HepG2 (cell line): ENCODE measurements at regions not wholly inside any gene's neighbourhood (a gene's known extent, or its start where the extent isn't known, plus 50 kb on each side); places are given as distances from the start of the nearest gene placed in this dataset.

Experiments used
- ATAC-seq: fragments of 200-7000 bp; cut with Tn5 transposase; 3 replicates; pipeline ENCODE4 v1.9.1; 2020; ENCODE audit warnings: mild to moderate bottlenecking, moderate library complexity
- BruUV-seq: library from RNA; stranded (reverse); fragments of 400-500 nt; replicated peaks from 2 replicates; lab custom pipeline; 2021; lab: Mats Ljungman, UMichigan
- CTCF ChIA-PET: fragments of 300-600 bp; formaldehyde crosslinking; extraction: SDS; loops from one replicate; lab custom pipeline; 2021; ENCODE audit warnings: low total read pairs, inconsistent platforms, low intra/inter-chr PET ratio; lab: Yijun Ruan, JAX
- POLR2A ChIA-PET: fragments of 350-600 bp; sonication (Branson Sonifier 250); formaldehyde crosslinking; loops from one replicate; lab custom pipeline; 2020; ENCODE audit warnings: antibody characterized with exemption, inconsistent platforms; lab: Yijun Ruan, JAX
- DNase-seq: peaks from one replicate; pipeline ENCODE4 v3.0.0-alpha.2; 2015; ENCODE audit warnings: low spot score
- FAIRE-seq: peaks from 3 replicates; lab custom pipeline; 2011; peaks lifted over from hg19 to GRCh38; lab: Jason Lieb, UNC
- H2AFZ ChIP-seq: one replicate; pipeline ENCODE4 v1.6.1; 2011; ENCODE audit warnings: low read length, inconsistent platforms
- H3K27ac ChIP-seq: fragments of 300-600 bp; 3 replicates; pipeline ENCODE4 v1.8.0; 2011; ENCODE audit warnings: mixed run types, mild to moderate bottlenecking, mixed read lengths, low read length, inconsistent platforms; ENCODE audit not compliant: insufficient read depth; ENCODE audit errors: extremely low read length
- H3K27me3 ChIP-seq, 2 experiments: fragments of 200-600 bp in 1 of 2; 2 replicates in 1 of 2; 3 replicates in 1 of 2; pipeline versions ENCODE4 v1.6.0 to v1.8.0; 2011; ENCODE audit warnings: low read length in 2 of 2, mild to moderate bottlenecking in 2 of 2, moderate library complexity in 2 of 2, inconsistent platforms in 1 of 2; ENCODE audit not compliant: insufficient read depth in 2 of 2, control insufficient read depth in 1 of 2
- H3K36me3 ChIP-seq, 2 experiments: fragments of 200-600 bp in 1 of 2; replicated peaks in 1 of 2; 2 replicates in 1 of 2; 3 replicates in 1 of 2; pipeline versions ENCODE4 v1.5.1 to v1.8.0; 2011; ENCODE audit warnings: low read length in 2 of 2, inconsistent platforms in 1 of 2; ENCODE audit not compliant: insufficient read depth in 2 of 2, control insufficient read depth in 1 of 2
- H3K4me1 ChIP-seq: 2 replicates; pipeline ENCODE4 v1.5.1; 2012; ENCODE audit warnings: low read length, inconsistent platforms; ENCODE audit not compliant: insufficient read depth
- H3K4me2 ChIP-seq: 2 replicates; pipeline ENCODE4 v1.6.0; 2011; ENCODE audit warnings: low read depth, low read length, inconsistent platforms
- H3K4me3 ChIP-seq, 3 experiments: fragments of 200-600 bp in 1 of 3; sonication (generic), shearing (Covaris generic) in 1 of 3; replicated peaks in 1 of 3; 2 replicates each; pipeline ENCODE4 v1.5.1; 2011 to 2016; ENCODE audit warnings: low read length in 3 of 3, inconsistent platforms in 2 of 3, low read depth in 2 of 3, mild to moderate bottlenecking in 2 of 3, control low read depth in 1 of 3, mixed read lengths in 1 of 3; ENCODE audit not compliant: insufficient read depth in 1 of 3
- H3K79me2 ChIP-seq: one replicate; pipeline ENCODE4 v1.6.1; 2011; ENCODE audit warnings: low read length, inconsistent platforms; ENCODE audit not compliant: insufficient read depth
- H3K9ac ChIP-seq: 2 replicates; pipeline ENCODE4 v1.6.0; 2011; ENCODE audit warnings: mild to moderate bottlenecking, low read depth, low read length, inconsistent platforms; ENCODE audit not compliant: insufficient read depth
- H3K9me3 ChIP-seq: 2 replicates; pipeline ENCODE4 v1.5.1; 2012; ENCODE audit warnings: mild to moderate bottlenecking, low read length
- H4K20me1 ChIP-seq: 2 replicates; pipeline ENCODE4 v1.6.0; 2011; ENCODE audit warnings: inconsistent platforms, mild to moderate bottlenecking, low read length, moderate library complexity; ENCODE audit not compliant: insufficient read depth
- AHR ChIP-seq: IDR thresholded peaks from 2 replicates; pipeline ENCODE4 v1.6.1; 2018; ENCODE audit warnings: missing genetic modification reagents, missing compliant biosample characterization
- CHD4 ChIP-seq: fragments of 200-600 bp; sonication (generic); IDR thresholded peaks from 2 replicates; pipeline ENCODE4 v1.7.0; 2017; ENCODE audit warnings: mild to moderate bottlenecking, low read length, borderline replicate concordance
- GATAD2A ChIP-seq: IDR thresholded peaks from 2 replicates; pipeline ENCODE4 v1.6.1; 2016
- HHEX ChIP-seq: IDR thresholded peaks from 2 replicates; pipeline ENCODE4 v1.6.1; 2016; ENCODE audit warnings: control low read depth
- IKZF4 ChIP-seq: sonication (generic); formaldehyde crosslinking; IDR thresholded peaks from 2 replicates; pipeline ENCODE4 v1.5.1; 2020; ENCODE audit warnings: borderline replicate concordance, mild to moderate bottlenecking, low read depth, missing genetic modification reagents; ENCODE audit errors: not compliant biosample characterization
- KDM4B ChIP-seq: sonication (generic); formaldehyde crosslinking; IDR thresholded peaks from 2 replicates; pipeline ENCODE4 v1.4.0; 2020; ENCODE audit warnings: missing genetic modification reagents
- MIER3 ChIP-seq: IDR thresholded peaks from 2 replicates; pipeline ENCODE4 v1.6.1; 2016; ENCODE audit warnings: missing compliant biosample characterization, borderline replicate concordance
- RARG ChIP-seq: sonication (generic); formaldehyde crosslinking; IDR thresholded peaks from 2 replicates; pipeline ENCODE4 v1.4.0; 2020; ENCODE audit warnings: low read depth, mild to moderate bottlenecking, missing genetic modification reagents
- SOX5 ChIP-seq: IDR thresholded peaks from 2 replicates; pipeline ENCODE4 v1.6.1; 2016; ENCODE audit warnings: borderline replicate concordance
- TBX2 ChIP-seq: sonication (generic); formaldehyde crosslinking; IDR thresholded peaks from 2 replicates; pipeline ENCODE4 v1.5.0; 2020; ENCODE audit warnings: missing genetic modification reagents, mild to moderate bottlenecking, borderline replicate concordance
- ZNF20 ChIP-seq: sonication (generic); formaldehyde crosslinking; IDR thresholded peaks from 2 replicates; pipeline ENCODE4 v1.4.0; 2020; ENCODE audit warnings: mild to moderate bottlenecking, moderate library complexity, missing genetic modification reagents
- ZNF780A ChIP-seq: sonication (generic); formaldehyde crosslinking; IDR thresholded peaks from 2 replicates; pipeline ENCODE4 v1.8.0; 2022; ENCODE audit warnings: mild to moderate bottlenecking, missing genetic modification reagents, moderate library complexity
- ZNF788 ChIP-seq: sonication (generic); formaldehyde crosslinking; IDR thresholded peaks from 2 replicates; pipeline ENCODE4 v1.5.0; 2020; ENCODE audit warnings: mild to moderate bottlenecking, missing genetic modification reagents, borderline replicate concordance
- WGBS: methylation state at CpG from one replicate; pipeline ENCODE4 v1.1.6; 2017; ENCODE audit warnings: low lambda C conversion rate; 5-methylcytosine and 5-hydroxymethylcytosine counted together
- in situ Hi-C: cut with HindIII; loops from 2 replicates; pipeline ENCODE4 v1.10.0; 2017; ENCODE audit warnings: low pct_unique_long_range_greater_than_20kb; ENCODE audit not compliant: extremely low pct_ligation_motif_present
- intact Hi-C: fragments of 100-400 bp; cut with micrococcal nuclease; formaldehyde crosslinking; loops from one replicate; pipeline ENCODE4 v1.10.0; 2022; ENCODE audit not compliant: unreplicated experiment
- TF ChIP-seq, protein P1 (sequence below): IDR thresholded peaks from 2 replicates; pipeline ENCODE4 v1.6.1; 2016; ENCODE audit warnings: missing compliant biosample characterization, missing genetic modification reagents, borderline replicate concordance
- TF ChIP-seq, protein P2 (sequence below): sonication (generic); formaldehyde crosslinking; IDR thresholded peaks from 2 replicates; pipeline ENCODE4 v1.4.0; 2020; ENCODE audit warnings: missing genetic modification reagents
- TF ChIP-seq, protein P3 (sequence below): sonication (generic); formaldehyde crosslinking; IDR thresholded peaks from 2 replicates; pipeline ENCODE4 v1.5.0; 2020; ENCODE audit warnings: mild to moderate bottlenecking, missing genetic modification reagents
- TF ChIP-seq, protein P4 (sequence below): IDR thresholded peaks from 2 replicates; pipeline ENCODE4 v1.6.1; 2016; ENCODE audit warnings: missing genetic modification reagents, missing compliant biosample characterization
- TF ChIP-seq, protein P5 (sequence below): IDR thresholded peaks from 2 replicates; pipeline ENCODE4 v1.6.1; 2016; ENCODE audit warnings: missing biosample characterization, missing genetic modification reagents, low read depth

DNA sequence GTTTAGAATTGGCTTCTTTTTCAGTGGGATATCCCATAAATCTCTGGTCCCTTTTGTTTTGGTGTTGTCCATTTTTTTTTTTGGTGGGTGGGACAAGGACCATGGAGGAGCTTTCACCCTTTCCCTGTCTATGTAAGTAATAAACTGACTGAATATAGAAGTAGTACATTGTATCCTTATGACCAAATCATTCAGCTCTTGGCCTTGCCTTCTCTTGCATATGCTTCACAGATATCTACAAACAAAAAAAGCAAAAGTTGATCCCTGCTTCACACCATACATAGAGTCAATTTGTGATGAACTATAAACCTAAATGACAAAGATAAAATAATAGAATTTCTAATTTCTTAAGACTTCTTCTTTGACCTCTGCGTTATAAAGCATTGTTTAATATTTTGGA, 59.8 kb downstream of the SIX1 start:
- ChIA-PET CTCF (no interaction called here), POLR2A (no interaction called here)
- 34% methylated on average over 1 of the region's 1 CpG for WGBS
- TF ChIP-seq, protein P1, sequence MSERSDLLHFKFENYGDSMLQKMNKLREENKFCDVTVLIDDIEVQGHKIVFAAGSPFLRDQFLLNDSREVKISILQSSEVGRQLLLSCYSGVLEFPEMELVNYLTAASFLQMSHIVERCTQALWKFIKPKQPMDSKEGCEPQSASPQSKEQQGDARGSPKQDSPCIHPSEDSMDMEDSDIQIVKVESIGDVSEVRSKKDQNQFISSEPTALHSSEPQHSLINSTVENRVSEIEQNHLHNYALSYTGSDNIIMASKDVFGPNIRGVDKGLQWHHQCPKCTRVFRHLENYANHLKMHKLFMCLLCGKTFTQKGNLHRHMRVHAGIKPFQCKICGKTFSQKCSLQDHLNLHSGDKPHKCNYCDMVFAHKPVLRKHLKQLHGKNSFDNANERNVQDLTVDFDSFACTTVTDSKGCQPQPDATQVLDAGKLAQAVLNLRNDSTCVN (CRISPR knock-in tag), result no peak
- TF ChIP-seq TBX2 (CRISPR knock-in tag) (no peak), ZNF788 (CRISPR knock-in tag) (no peak), RARG (CRISPR knock-in tag) (no peak), SOX5 (no peak), ZNF780A (CRISPR knock-in tag) (no peak), AHR (CRISPR knock-in tag) (no peak), ZNF20 (no peak), IKZF4 (no peak), MIER3 (no peak), GATAD2A (CRISPR knock-in tag) (no peak), HHEX (CRISPR knock-in tag) (no peak), CHD4 (no peak), KDM4B (CRISPR knock-in tag) (no peak)
- TF ChIP-seq, protein P2, sequence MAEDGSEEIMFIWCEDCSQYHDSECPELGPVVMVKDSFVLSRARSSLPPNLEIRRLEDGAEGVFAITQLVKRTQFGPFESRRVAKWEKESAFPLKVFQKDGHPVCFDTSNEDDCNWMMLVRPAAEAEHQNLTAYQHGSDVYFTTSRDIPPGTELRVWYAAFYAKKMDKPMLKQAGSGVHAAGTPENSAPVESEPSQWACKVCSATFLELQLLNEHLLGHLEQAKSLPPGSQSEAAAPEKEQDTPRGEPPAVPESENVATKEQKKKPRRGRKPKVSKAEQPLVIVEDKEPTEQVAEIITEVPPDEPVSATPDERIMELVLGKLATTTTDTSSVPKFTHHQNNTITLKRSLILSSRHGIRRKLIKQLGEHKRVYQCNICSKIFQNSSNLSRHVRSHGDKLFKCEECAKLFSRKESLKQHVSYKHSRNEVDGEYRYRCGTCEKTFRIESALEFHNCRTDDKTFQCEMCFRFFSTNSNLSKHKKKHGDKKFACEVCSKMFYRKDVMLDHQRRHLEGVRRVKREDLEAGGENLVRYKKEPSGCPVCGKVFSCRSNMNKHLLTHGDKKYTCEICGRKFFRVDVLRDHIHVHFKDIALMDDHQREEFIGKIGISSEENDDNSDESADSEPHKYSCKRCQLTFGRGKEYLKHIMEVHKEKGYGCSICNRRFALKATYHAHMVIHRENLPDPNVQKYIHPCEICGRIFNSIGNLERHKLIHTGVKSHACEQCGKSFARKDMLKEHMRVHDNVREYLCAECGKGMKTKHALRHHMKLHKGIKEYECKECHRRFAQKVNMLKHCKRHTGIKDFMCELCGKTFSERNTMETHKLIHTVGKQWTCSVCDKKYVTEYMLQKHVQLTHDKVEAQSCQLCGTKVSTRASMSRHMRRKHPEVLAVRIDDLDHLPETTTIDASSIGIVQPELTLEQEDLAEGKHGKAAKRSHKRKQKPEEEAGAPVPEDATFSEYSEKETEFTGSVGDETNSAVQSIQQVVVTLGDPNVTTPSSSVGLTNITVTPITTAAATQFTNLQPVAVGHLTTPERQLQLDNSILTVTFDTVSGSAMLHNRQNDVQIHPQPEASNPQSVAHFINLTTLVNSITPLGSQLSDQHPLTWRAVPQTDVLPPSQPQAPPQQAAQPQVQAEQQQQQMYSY (CRISPR knock-in tag), result no peak
- TF ChIP-seq, protein P3, sequence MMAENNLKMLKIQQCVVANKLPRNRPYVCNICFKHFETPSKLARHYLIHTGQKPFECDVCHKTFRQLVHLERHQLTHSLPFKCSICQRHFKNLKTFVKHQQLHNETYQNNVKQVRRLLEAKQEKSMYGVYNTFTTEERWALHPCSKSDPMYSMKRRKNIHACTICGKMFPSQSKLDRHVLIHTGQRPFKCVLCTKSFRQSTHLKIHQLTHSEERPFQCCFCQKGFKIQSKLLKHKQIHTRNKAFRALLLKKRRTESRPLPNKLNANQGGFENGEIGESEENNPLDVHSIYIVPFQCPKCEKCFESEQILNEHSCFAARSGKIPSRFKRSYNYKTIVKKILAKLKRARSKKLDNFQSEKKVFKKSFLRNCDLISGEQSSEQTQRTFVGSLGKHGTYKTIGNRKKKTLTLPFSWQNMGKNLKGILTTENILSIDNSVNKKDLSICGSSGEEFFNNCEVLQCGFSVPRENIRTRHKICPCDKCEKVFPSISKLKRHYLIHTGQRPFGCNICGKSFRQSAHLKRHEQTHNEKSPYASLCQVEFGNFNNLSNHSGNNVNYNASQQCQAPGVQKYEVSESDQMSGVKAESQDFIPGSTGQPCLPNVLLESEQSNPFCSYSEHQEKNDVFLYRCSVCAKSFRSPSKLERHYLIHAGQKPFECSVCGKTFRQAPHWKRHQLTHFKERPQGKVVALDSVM, result no peak
- TF ChIP-seq, protein P4, sequence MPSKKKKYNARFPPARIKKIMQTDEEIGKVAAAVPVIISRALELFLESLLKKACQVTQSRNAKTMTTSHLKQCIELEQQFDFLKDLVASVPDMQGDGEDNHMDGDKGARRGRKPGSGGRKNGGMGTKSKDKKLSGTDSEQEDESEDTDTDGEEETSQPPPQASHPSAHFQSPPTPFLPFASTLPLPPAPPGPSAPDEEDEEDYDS (CRISPR knock-in tag), result no peak
- TF ChIP-seq, protein P5, sequence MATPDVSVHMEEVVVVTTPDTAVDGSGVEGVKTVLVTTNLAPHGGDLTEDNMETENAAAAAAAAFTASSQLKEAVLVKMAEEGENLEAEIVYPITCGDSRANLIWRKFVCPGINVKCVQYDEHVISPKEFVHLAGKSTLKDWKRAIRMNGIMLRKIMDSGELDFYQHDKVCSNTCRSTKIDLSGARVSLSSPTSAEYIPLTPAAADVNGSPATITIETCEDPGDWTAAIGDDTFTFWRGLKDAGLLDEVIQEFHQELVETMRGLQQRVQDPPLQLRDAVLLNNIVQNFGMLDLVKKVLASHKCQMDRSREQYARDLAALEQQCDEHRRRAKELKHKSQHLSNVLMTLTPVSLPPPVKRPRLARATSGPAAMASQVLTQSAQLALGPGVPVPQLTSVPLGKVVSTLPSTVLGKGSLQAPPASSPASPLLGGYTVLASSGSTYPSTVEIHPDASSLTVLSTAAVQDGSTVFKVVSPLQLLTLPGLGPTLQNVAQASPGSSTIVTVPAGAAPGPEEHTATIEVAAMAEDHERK (CRISPR knock-in tag), result no peak

More for the DNA sequence above, 59.8 kb downstream of the SIX1 start:
- H3K36me3 ChIP-seq, result no peaks in the 10 kb centered on the region
- intact Hi-C loops, result no loop called here
- no peak overlapping the region for H2AFZ ChIP-seq
- no peaks in the 10 kb centered on the region for H3K9me3 ChIP-seq
- BruUV-seq, result no TSS peak
- ATAC-seq, result no peak
- H3K4me3 ChIP-seq, result no peak overlapping the region
- no peak overlapping the region for H3K9ac ChIP-seq
- H3K27me3 ChIP-seq, result no peaks in the 10 kb centered on the region
- no peak for DNase-seq
- FAIRE-seq, result no peak
- no peak overlapping the region for H3K27ac ChIP-seq
- H3K4me1 ChIP-seq, result no peaks in the 10 kb centered on the region
- no peaks in the 10 kb centered on the region for H4K20me1 ChIP-seq
- no peak overlapping the region for H3K4me2 ChIP-seq
- in situ Hi-C loops, result no loop called here
- no peaks in the 10 kb centered on the region for H3K79me2 ChIP-seq
